ENCODE measurements at regions not wholly inside any gene's neighbourhood (a gene's known extent, or its start where the extent isn't known, plus 50 kb on each side); places are given as distances from the start of the nearest gene placed in this dataset.

- TF ChIP-seq EZH2 (IDR thresholded peaks at IDR 0.05; ENCODE audit: insufficient read depth, low read length) (no peak), CTCF (IDR thresholded peaks at IDR 0.05; ENCODE audit: insufficient read depth, low read depth, low read length) (no peak)
Observed at GRCh38 chr2:30379481-30379880, 67.6 kb upstream of the LCLAT1 start.

Data from astrocyte (in vitro differentiated cells and primary cell).